GM20431 (cell line): ENCODE measurements at regions not wholly inside any gene's neighbourhood (a gene's known extent, or its start where the extent isn't known, plus 50 kb on each side); places are given as distances from the start of the nearest gene placed in this dataset.

Experiments
- in situ Hi-C: fragments of 300-500 bp; cut with MseI, MboI; formaldehyde crosslinking; loops from one replicate; pipeline ENCODE4 v1.15.0; 2020; ENCODE audit warnings: low sequenced_read_pairs; ENCODE audit not compliant: unreplicated experiment

DNA sequence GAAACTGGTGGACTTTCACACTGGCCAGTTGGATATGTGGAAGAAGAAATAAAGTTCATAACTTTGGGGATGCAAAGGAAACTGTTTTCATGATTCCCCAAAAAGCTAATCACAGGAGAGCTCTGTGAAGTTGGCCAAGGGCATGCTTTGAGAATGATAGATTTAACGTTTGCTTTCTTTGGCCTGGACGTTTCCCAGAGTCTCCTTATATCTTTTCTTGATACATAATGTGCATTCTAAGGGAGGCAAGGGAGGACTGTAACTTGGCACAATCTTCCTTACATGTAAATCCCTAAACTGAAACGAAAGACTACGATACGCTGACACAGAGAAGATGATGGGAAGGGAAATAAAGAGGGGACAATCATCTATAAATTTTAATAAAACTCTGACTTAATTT is 176.5 kb upstream of the INHBA start:
- in situ Hi-C loops: no loop called here

DNA sequence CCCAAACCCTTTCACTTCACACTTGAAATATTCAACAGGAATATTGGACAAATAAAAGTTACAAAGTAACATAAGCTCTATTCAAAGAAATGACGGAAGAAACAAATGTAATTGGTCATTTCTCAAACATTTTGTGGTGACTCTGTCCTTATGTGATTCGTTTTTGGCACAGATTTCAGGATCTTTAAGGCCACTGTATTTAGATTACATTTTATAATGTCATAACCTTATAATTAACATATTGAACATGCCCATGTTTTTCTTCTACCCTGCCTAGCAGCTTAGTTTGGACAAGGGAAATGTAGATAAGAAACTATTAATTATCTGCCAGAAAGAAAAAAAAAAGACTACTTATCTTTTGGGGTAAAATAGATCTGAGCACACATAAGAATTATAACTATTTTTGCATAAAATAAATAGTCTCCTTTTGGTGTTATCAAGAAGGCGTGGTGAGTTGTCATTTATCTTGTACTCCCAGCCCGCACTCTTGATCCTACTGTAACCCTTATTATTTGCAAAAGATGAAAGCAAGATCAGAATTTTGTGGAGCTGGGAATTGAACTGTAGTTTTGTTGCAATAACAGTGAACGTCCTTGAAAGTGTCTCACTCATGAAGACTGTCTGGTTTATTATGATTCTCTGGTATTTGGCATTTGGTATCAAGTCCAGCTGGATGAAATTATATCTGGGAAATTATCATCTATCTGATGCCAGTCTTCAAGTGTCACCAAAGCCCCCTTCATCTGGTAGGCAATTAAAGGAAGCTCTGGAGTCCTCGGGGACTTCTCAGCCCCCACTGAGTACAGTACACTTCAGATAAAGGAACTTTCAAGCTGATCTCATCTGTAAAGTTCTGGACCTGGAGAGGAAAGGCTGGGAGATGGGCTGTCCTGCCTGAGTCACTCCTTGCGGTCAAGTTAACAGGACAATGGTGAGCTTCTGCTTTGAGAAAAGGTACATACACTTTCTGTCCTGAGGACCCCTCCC is 175.7 kb upstream of the INHBA start:
- in situ Hi-C loops: no loop called here

DNA sequence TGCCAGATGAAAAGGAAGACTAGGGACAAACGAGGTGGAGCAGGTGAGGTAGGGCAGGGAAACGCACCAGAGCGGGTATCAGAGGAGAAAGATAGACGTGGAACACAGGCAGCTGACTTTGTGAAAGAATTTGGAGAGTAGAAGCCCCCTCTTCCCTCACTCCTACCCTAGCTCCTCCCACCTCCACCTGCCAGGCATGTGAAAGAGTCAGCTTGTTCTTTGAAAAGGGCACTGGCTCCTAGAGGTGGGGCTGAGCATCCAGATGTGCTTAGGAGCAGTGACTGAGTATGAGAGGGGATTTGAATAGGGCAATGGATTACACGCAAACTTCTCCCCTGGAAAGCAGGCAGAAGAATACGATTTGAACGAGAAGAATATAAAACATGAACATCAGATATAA is 174.2 kb upstream of the INHBA start:
- in situ Hi-C loops: no loop called here

DNA sequence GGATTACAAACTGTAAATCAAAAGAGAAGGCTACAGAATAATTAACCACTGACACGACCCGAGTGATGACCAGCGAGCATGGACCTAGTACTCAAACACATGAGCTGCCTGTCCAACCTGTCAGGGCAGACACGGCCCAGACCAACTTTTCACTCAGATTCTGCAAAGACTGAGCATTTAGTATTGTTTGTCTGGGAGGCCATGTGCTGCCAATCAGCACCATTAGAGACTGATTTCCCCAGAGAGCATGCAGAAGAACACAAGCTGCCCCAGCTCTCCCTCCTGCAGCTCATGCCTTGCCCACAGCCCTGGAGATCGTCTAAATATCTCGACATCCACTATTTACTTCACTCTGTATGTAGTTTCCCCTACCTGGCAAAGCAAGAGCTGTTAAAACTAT is 172.6 kb upstream of the INHBA start:
- in situ Hi-C loops: no loop called here

DNA sequence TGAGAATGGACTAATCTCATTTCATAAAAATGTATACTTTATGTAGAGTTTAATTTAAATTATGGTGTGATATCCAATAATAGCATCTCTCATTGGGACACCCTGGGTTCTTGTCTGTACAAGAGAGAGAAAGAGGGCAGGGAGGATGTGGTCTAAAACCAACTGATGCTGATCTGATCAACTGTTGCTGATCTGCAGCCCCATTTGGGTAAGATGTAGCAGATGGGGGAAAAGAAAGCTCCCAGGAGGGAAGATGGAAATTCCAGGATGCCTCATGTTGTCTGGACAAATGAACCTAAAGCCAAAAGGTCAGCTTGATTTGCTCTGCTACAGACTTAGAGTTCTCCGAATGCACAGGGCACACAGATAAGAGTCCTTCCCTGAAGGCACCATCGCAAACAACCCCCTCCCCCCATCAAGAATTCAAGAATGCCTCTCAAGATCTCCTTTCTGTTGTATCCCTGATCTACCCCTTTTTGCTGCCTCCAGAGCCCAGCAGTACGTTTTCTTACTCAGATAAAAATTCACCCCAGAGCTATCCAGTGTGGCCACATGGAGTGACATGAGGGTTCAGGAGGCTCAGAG is 171.4 kb upstream of the INHBA start:
- in situ Hi-C loops: no loop called here

DNA sequence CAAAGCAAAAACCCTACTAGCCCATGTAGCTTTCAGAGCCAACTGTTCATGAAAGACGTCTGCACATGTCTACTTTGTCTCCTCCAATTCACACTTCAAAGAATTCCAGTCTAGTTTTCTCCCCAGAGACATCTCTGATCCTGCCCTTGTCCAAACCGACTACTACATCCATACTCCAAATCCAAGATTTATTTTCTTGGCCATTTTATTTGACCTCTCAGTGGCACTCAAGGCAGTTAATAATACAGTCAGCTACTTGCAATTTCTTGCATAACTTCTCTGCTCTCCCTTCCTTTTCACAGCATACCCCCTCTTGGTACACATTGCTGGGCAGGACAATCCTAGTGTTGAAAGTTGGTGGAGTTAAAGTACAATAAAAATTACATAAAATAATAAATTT is 170.9 kb upstream of the INHBA start:
- in situ Hi-C loops: no loop called here

DNA sequence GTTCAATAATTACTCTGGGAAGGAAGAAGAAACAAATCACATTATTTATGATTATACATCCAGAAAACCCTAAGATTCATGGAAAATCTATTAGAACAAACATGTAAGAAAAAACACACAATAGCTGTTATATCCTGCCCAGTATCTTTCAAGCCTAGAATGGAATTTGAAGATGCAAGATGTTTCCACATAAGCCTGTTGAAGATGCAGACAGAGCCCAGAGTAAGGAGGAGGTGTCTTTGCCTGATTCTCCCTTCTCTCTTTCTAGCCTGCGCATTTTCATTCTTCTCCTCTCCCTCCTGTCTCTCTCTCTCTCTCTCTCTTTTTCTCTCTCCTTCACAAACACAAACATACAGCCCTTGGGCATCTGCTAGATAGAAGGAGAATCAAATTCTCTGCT is 170.1 kb upstream of the INHBA start:
- in situ Hi-C loops: no loop called here

DNA sequence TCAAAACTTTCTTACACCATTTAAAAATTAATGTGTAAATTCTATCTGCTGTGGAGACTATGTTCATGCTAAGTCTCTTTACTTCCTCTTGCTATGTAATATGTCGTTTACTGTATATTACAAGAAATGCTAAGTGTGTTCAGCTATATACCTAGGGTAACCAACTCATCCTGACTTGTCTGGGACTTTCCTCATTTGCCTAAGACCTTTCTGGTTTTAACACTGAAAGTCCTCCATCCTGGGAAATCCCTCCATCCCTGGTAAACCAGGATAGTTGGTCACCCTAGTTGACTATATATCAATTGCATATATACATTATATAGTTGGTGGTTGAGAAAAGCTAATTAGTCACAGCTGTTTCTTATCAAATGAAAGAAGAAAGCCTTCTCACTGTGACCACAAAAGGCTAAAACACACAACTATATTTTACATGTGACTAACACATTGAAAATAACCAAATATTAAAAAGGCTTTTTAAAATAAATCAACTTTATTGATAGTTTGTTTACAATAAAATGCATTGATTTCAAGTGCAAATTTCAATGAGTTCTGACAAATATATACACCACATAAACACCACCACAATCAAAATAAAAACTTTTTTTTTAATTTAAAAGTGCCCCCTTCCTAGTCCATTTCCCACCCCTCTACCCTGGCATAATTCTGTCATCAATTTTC is 167.7 kb upstream of the INHBA start:
- in situ Hi-C loops: no loop called here

DNA sequence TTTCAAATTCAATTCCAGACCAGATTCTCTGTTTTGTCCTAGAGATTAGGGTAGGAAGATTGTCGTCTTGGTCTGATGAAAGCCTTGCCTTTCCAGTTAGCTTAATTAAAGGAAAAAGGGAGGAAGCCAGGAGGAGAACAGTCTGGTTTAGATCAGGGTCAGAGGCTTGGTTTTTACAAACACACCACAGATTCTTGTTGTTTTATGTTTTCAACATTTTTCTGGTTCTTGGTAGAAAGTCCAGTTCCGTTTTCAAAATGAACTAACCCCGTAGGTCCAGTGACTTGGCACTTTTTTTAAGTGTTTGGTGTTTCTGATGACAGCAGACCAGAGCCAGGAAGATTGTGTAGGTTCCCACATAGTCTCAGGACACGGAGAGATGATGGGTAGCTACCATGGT is 167.1 kb upstream of the INHBA start:
- in situ Hi-C loops: no loop called here

DNA sequence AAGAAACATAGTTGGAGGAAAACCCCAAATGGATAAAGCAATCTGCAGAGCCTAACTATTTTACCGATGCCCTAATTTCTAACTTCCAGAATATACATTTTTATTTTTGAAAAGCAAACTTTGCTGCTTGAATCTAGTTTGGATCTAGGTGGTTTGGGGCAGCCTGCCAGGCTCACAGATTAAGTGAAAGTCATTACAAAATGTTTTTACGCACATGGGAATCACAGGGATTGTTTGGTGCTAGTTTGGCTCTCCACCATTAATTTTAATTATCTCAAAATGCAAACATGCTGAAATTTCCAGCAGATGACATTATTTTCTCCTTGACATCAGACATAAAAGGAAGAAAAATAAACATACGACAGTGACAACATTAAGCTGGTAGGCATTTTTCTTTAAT is 166.7 kb upstream of the INHBA start:
- in situ Hi-C loops: no loop called here

DNA sequence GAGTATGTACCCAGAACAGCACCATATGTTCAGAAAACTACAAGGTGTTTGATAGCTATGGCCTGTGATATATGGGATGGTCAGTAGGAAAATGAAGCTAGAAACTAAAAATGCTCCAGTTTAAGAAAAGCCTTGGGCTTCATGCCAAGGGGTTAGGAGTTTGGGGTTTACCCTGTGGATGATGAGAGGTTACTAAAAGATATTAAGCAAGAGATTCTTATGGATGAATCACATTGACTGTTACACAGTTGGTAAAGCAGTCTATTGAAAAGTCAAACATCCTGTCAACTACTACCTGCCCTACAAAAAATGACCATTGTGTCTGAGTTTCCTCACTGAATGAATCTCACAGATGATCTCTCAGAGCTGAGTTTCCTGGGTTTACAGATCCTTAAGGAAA is 166.2 kb upstream of the INHBA start:
- in situ Hi-C loops: no loop called here

DNA sequence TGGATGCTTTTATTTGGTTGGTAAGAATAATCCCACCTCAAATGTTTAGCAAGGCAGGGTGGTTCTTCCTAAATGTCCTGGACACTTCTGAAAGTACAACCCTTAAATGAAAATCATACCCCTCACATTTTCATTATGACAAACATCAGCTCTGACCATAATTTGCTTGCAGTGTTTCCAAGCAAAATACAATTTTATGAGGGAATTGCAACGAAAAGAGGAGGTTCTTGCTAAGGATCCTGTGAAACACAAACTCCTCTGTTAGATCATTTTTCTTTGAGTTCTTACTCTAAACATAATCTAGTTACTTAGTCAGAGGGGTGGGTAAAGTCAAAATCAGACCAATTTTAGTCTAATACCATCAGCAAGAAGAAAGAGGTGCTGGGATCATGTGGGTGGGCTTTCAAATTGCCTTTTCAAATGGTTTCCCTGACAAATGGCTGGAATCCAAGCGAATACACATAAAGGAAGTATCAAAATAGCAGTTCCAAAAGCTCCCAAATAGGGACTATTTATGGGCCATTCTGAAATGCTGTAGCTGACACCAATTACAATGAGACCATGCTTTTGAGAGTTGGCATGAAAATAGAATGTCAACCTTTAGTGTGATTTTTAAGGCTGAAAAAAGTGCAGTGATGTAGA is 164.9 kb upstream of the INHBA start:
- in situ Hi-C loops: no loop called here

DNA sequence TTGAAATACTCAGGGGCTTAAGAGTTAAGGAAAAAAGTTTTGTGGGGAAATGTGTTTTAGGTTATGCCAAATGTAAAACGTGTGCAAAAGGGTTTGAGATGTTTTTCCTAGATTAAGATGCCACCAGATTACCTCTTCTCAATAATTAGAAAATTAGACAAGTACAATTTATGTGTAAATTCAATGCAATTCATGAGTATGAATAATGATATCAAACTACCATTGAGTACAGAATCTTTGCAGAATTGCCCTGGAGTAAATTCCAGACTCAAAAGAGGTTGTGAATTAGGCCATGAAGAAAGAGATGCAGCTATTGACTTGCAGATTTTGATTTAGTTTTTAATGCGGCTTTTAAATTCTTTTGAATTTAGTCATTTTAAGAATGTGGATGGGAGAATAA is 159.4 kb upstream of the INHBA start:
- in situ Hi-C loops: no loop called here

DNA sequence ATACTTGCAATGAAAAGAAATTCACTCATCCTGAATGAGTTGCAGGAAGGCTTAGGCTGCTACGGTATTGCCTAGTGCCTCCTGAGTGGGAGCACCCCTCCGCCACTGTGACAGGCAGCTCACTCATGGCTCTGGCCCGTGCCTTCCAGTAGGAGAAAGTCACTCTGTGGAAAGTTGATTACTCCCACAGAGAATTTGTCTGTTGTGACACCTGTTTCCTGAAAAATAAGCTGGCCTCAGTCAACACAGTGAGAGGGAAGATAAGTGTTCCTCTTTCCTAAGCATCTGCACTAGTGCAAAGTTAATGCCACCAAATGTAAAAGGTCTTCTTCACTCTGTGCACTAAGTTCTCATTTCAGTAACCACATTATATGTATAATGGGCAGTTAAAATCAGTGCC is 158.8 kb upstream of the INHBA start:
- in situ Hi-C loops: no loop called here

DNA sequence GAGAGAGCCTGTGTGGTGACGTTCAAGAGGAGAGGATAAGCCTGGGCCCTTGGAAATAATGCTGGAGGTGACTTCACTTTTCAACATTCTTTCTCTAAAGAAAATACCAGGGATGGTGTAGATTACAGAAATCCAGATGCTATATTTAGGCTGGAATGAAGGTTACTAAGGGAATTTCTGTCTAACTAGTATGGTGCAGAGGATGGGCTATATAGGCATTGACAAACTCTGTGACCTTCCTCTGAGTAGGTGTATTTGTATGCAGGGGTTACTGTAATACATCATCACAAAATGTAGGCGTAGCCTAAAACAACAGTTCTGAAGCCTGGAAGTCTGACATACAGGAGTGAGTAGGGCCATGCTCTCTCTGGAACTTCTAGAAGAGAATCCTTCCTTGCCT is 155.3 kb upstream of the INHBA start:
- in situ Hi-C loops: no loop called here

DNA sequence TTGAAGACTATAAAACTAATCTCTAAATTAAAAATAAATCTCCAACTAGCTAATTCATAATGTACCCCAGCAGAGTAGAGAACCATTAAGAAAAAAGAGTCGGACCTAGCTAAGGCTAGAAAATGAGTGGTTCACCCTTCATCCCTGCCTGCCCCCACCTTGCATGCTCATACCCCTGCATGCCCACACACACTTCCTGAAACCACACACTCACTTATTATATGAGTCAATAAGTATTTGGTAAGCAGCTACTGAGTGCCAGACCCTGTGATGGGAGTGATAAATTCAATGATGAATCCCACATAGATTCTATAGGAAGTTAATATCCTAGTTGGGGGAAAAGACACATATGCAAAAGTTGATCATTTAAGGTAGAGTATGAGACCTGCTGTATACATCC is 152.9 kb upstream of the INHBA start:
- in situ Hi-C loops: no loop called here

DNA sequence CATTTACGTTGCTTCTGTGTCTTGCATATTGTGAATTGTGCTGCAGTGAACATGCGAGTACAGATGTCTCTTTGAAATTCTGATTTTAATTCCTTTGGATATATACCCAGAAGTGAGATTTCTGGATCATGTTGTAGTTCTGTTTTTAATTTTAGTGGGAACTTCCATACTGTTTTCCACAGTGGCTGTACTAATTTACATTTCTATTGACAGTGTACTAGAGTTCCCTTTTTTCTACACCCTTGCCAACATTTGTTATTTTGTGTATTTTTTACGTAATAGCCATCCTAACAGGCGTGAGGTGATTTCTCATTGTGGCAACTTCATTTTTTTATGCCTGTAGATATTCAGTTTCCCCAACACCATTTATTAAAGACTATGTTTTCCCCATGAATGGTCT is 144.7 kb upstream of the INHBA start:
- in situ Hi-C loops: loop anchor here (25.0 kb wide), 1 partner anchor 90 kb away; no protein-coding TSS in a partner anchor

DNA sequence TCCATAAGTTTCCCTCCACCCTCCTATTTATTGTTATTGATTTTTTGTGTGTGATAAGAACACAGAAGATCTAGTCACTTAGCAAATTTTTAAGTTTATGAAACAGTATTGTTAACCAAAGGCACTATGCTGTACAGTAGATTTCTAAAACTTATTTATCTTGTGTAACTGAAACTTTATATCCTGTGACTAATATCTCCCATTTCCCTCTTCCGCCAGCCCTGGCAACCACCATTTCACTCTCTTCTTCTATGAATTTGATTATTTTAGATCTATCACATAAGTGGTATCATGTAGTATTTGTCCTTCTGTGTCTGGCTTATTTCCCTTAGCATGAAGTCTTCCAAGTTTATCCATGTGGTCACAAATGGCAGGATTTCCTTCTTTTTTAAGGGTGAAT is 144.3 kb upstream of the INHBA start:
- in situ Hi-C loops: loop anchor here (25.0 kb wide), 1 partner anchor 90 kb away; no protein-coding TSS in a partner anchor

DNA sequence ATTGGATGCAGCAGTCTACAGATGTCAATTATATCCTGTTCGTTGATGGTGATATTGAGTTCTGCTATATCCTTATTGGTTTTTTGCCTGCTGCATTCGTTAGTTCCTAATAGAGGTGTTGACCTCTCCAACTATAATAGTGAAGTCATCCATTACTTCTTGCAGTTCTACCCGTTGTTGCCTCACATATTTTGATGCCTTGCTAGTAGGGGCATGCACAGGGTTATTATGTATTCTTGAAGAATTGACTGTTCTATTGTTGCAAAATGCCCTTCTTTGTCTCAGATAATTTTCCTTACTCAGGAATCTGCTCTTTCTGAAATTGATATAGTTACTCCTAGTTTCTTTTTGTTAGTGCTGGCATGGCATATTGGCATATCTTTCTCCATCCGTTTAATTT is 140.1 kb upstream of the INHBA start:
- in situ Hi-C loops: loop anchor here (25.0 kb wide), 1 partner anchor 94 kb away; no protein-coding TSS in a partner anchor

DNA sequence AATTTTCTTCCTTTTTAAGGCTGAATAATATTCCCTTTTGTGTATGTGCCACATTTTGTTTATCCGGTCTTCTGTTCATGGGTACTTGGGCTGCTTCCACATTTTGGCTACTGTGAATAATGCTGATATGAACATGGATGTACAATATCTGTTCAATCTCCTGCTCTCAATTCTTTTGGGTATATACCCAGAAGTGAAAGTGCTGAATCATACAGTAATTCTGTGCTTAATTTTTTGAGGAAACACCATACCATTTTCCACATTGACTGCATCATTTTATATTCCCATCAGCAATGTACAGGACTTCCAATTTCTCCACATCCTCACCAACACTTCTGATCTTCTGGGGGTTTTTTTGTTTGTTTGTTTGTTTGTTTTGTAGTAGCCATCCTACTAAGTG is 135.0 kb upstream of the INHBA start:
- in situ Hi-C loops: loop anchor here (25.0 kb wide), 1 partner anchor 99 kb away; no protein-coding TSS in a partner anchor
